Mesothelial cell of epicardium (in vitro differentiated cells): ENCODE measurements at regions not wholly inside any gene's neighbourhood (a gene's known extent, or its start where the extent isn't known, plus 50 kb on each side); places are given as distances from the start of the nearest gene placed in this dataset.

Experiments used
- DNase-seq, 2 experiments: peaks; one replicate each; pipeline ENCODE4 v3.0.0; 2021; ENCODE audit warnings: low spot score in 2 of 2; ENCODE audit not compliant: unreplicated experiment in 2 of 2
- H3K27ac Mint-ChIP-seq: 2 replicates; pipeline ENCODE4 v1.8.0; 2021; ENCODE audit warnings: mixed read lengths
- H3K27me3 Mint-ChIP-seq: 2 replicates; pipeline ENCODE4 v1.8.0; 2021; ENCODE audit warnings: low read depth, mixed read lengths
- H3K36me3 Mint-ChIP-seq: 2 replicates; pipeline ENCODE4 v1.8.0; 2021; ENCODE audit warnings: mixed read lengths
- H3K4me1 Mint-ChIP-seq: 2 replicates; pipeline ENCODE4 v1.8.0; 2021; ENCODE audit warnings: mixed read lengths
- H3K4me3 Mint-ChIP-seq: 2 replicates; pipeline ENCODE4 v1.8.0; 2021; ENCODE audit warnings: mild to moderate bottlenecking, moderate library complexity, mixed read lengths
- H3K9me3 Mint-ChIP-seq: 2 replicates; pipeline ENCODE4 v1.8.0; 2021; ENCODE audit warnings: mixed read lengths
- TF ChIP-seq, protein P1 (sequence below): fragments of 200-600 bp; sonication (generic); IDR thresholded peaks from one replicate; pipeline ENCODE4 v1.5.0; 2021; ENCODE audit warnings: antibody characterized with exemption; ENCODE audit not compliant: unreplicated experiment

DNA sequence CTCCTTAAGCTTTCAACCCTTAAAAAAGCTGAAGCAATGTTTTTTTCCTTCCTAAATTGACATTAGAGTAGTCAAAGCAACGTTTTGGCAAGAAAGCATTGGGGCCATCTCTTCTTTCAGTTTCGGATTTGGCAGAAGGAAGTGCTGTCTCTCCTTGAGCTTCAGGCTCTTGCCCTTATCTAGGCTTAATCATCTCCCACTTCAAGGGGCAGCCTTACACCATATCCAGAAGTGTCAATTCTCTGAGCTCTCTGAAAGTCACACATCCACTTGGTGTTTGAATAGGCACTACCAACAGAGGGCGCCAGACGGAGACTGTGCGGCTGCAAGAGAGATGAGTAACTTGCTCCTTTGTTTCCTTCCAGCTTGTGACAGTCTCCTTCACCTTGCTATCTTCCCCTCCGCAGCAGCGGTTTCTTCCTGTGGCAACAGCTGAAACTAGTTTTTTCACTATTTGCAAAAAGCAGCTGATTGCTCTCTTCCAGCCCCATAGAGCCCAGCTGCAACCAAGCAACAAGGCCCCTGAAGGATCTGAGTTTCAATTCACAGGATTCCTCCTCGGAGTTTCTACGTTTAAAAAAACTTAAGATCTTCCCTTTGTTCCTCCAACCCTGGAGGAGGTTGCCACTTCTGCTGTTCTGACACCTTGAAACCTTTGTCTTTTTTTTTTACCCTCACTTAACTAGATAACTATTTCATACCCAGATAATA, 147.0 kb upstream of the SLCO3A1 start:
- DNase-seq = peak; percentile 31 to 60
- Mint-ChIP-seq H3K9me3 (no peaks in the 10 kb centered on the region), H3K27me3 (peaks cover 48% of the 10 kb centered on the region), H3K4me3 (no peak overlapping the region), H3K27ac (no peak overlapping the region), H3K4me1 (no peaks in the 10 kb centered on the region), H3K36me3 (no peaks in the 10 kb centered on the region)
- TF ChIP-seq, protein P1, sequence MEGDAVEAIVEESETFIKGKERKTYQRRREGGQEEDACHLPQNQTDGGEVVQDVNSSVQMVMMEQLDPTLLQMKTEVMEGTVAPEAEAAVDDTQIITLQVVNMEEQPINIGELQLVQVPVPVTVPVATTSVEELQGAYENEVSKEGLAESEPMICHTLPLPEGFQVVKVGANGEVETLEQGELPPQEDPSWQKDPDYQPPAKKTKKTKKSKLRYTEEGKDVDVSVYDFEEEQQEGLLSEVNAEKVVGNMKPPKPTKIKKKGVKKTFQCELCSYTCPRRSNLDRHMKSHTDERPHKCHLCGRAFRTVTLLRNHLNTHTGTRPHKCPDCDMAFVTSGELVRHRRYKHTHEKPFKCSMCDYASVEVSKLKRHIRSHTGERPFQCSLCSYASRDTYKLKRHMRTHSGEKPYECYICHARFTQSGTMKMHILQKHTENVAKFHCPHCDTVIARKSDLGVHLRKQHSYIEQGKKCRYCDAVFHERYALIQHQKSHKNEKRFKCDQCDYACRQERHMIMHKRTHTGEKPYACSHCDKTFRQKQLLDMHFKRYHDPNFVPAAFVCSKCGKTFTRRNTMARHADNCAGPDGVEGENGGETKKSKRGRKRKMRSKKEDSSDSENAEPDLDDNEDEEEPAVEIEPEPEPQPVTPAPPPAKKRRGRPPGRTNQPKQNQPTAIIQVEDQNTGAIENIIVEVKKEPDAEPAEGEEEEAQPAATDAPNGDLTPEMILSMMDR = peak; percentile 80

DNA sequence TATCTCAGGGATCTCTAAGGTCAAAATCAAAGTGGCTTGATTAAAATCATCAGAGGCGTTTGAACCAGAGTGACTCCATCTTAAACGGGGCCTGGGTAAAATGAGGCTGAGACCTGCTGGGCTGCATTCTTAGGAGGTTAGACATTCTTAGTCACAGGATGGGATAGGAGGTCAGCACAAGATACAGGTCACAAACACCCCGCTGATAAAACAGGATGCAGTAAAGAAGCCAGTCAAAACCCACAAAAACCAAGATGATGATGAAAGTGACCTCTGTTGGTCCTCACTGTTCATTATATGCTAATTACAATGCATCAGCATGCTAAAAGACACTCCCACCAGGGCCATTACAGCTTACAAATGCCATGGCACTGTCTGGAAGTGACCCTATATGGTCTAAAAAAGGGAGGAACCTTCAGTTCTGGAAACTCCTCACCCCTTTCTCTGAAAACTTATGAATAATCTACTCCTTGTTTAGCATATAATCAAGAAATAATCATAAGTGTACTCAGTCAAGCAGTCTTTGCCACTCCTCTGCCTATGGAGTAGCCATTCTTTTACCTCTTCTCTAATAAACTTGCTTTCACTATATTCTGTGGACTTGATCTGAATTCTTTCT, 143.3 kb upstream of the SLCO3A1 start:
- TF ChIP-seq, protein P1 = no peak
- H3K9me3 Mint-ChIP-seq = no peaks in the 10 kb centered on the region
- no peak for DNase-seq
- H3K4me3 Mint-ChIP-seq = no peak overlapping the region
- H3K27ac Mint-ChIP-seq = no peak overlapping the region
- H3K36me3 Mint-ChIP-seq = no peaks in the 10 kb centered on the region
- no peaks in the 10 kb centered on the region for H3K4me1 Mint-ChIP-seq
- peaks cover 32% of the 10 kb centered on the region for H3K27me3 Mint-ChIP-seq

DNA sequence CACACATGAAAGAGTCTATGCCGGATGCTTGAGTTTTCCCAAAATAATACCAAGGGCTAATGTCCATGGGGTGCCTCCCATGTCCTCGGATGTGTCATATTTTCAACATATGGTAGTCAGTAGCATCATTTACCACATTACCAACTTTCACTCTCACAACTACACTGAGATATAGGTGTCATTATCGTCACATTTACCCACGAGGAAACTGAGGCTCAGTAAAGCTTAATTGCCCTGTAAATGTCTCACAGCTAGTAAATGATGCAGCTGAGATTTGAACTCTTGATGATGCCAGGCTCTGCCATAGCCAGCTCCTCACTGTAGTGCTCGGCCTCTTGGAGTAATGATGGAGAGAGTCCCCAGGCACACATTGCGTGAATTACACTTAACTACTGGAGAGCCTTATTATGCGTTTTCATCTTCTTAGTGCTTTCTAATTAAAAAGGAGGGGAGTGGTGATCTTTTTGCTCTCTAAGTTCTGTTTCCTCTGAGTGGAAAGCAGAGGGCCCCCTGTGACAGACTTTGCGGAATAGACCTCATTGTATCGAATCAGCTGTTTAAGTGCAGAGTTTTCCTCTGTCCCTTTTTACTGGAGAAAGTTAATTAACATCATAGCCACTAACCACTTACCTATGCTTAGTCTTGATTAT, 142.0 kb upstream of the SLCO3A1 start:
- H3K36me3 Mint-ChIP-seq = no peaks in the 10 kb centered on the region
- TF ChIP-seq, protein P1 = no peak
- no peak overlapping the region for H3K4me3 Mint-ChIP-seq
- no peaks in the 10 kb centered on the region for H3K4me1 Mint-ChIP-seq
- no peak for DNase-seq
- H3K27me3 Mint-ChIP-seq = peaks cover 36% of the 10 kb centered on the region
- H3K27ac Mint-ChIP-seq = no peak overlapping the region
- no peaks in the 10 kb centered on the region for H3K9me3 Mint-ChIP-seq

DNA sequence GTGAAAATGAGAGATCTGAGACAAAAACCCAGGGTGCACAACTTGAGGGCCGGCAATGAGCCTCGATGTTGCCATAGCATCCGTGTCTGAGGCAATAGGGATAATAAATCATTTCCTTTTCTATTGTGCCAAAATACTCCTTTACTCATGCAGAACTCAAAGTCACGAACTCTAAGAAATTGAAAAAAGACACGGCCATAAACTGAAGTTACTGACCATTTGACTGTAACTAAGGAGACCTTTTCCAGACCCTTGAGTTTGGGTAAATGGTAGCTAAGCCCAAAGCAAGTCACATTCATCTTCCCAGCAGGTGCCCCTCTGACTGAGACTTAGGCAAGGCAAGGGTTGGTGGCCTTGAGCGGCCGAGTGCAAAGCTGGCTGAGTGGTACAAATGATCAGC, 141.2 kb upstream of the SLCO3A1 start:
- no peak for DNase-seq
- Mint-ChIP-seq H3K27me3 (peaks cover 40% of the 10 kb centered on the region), H3K4me1 (no peaks in the 10 kb centered on the region), H3K4me3 (no peak overlapping the region), H3K27ac (no peak overlapping the region), H3K9me3 (no peaks in the 10 kb centered on the region), H3K36me3 (no peaks in the 10 kb centered on the region)
- TF ChIP-seq, protein P1 = no peak

DNA sequence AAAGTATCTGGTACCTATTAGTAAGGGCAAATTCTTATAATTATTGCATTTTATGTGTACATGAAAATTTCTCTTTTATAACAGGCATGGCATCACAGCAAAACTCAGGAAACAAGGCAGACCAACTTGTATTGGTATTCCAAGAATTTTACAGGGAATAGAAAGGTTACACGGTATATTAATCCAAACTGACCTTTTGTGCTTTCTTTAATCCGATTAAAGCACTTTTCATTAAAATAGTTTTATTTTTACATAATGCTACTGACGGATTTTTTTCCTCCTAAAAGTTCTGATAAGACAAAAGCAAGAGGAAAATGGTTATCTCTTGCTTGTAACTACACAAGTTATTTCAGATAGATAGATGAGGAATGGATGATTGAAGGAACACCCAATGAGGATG, 137.0 kb upstream of the SLCO3A1 start:
- Mint-ChIP-seq H3K27me3 (peaks cover 71% of the 10 kb centered on the region), H3K27ac (no peak overlapping the region), H3K9me3 (no peaks in the 10 kb centered on the region), H3K36me3 (no peaks in the 10 kb centered on the region), H3K4me1 (no peaks in the 10 kb centered on the region), H3K4me3 (no peak overlapping the region)
- no peak for DNase-seq
- TF ChIP-seq, protein P1 = no peak
